Mesenchymal stem cell (in vitro differentiated cells and primary cell): ENCODE measurements at regions not wholly inside any gene's neighbourhood (a gene's known extent, or its start where the extent isn't known, plus 50 kb on each side); places are given as distances from the start of the nearest gene placed in this dataset.

Experiments used
- DNase-seq: peaks from one replicate; pipeline ENCODE4 v3.0.0-alpha.2; 2013
- H2AFZ ChIP-seq: one replicate; pipeline ENCODE4 v1.6.1; 2013; ENCODE audit warnings: low read depth, mild to moderate bottlenecking, control low read depth, inconsistent platforms, low read length, moderate library complexity
- H2AK5ac ChIP-seq: 2 replicates; pipeline ENCODE4 v1.6.1; 2013; ENCODE audit warnings: low read length, moderate library complexity, mild to moderate bottlenecking, inconsistent platforms; ENCODE audit not compliant: severe bottlenecking
- H2BK120ac ChIP-seq: one replicate; pipeline ENCODE4 v1.6.1; 2013; ENCODE audit warnings: low read depth, mild to moderate bottlenecking, inconsistent platforms, low read length, moderate library complexity
- H2BK12ac ChIP-seq, 2 experiments: one replicate each; pipeline ENCODE4 v1.6.1; 2013; ENCODE audit warnings: inconsistent platforms in 2 of 2, low read length in 2 of 2, mild to moderate bottlenecking in 2 of 2, moderate library complexity in 2 of 2, control low read depth in 1 of 2
- H2BK15ac ChIP-seq: one replicate; pipeline ENCODE4 v1.6.1; 2013; ENCODE audit warnings: mild to moderate bottlenecking, low read depth, inconsistent platforms; ENCODE audit not compliant: poor library complexity, severe bottlenecking
- H2BK5ac ChIP-seq: 2 replicates; pipeline ENCODE4 v1.6.1; 2013; ENCODE audit warnings: low read depth, mild to moderate bottlenecking, low read length, control low read depth, inconsistent platforms; ENCODE audit not compliant: poor library complexity, severe bottlenecking
- H3K14ac ChIP-seq, 2 experiments: one replicate each; pipeline ENCODE4 v1.6.1; 2013; ENCODE audit warnings: inconsistent platforms in 2 of 2, low read length in 2 of 2, control low read depth in 1 of 2, mild to moderate bottlenecking in 1 of 2, moderate library complexity in 1 of 2
- H3K18ac ChIP-seq, 2 experiments: one replicate each; pipeline ENCODE4 v1.6.1; 2013; ENCODE audit warnings: inconsistent platforms in 2 of 2, low read length in 2 of 2, control low read depth in 1 of 2, low read depth in 1 of 2, mild to moderate bottlenecking in 1 of 2
- H3K23ac ChIP-seq, 2 experiments: one replicate each; pipeline ENCODE4 v1.6.1; 2013; ENCODE audit warnings: inconsistent platforms in 2 of 2, low read length in 2 of 2, mild to moderate bottlenecking in 2 of 2, moderate library complexity in 2 of 2, control low read depth in 1 of 2
- H3K27ac ChIP-seq: 2 replicates; pipeline ENCODE4 v1.5.1; 2013; ENCODE audit warnings: mild to moderate bottlenecking, moderate library complexity, low read length, control low read depth, inconsistent platforms; ENCODE audit not compliant: poor library complexity, severe bottlenecking
- H3K27me3 ChIP-seq, 2 experiments: 2 replicates each; pipeline versions ENCODE4 v1.6.1 to v1.7.0; 2013; ENCODE audit warnings: low read length in 2 of 2, mild to moderate bottlenecking in 2 of 2, moderate library complexity in 2 of 2, control low read depth in 1 of 2, inconsistent platforms in 1 of 2; ENCODE audit not compliant: control insufficient read depth in 1 of 2, insufficient read depth in 1 of 2
- H3K36me3 ChIP-seq, 2 experiments: 2 replicates each; pipeline versions ENCODE4 v1.6.1 to v1.7.0; 2013; ENCODE audit warnings: low read length in 2 of 2, control low read depth in 1 of 2, inconsistent platforms in 1 of 2, low read depth in 1 of 2, mild to moderate bottlenecking in 1 of 2; ENCODE audit not compliant: insufficient read depth in 2 of 2, control insufficient read depth in 1 of 2
- H3K4ac ChIP-seq, 2 experiments: one replicate each; pipeline ENCODE4 v1.6.1; 2013; ENCODE audit warnings: inconsistent platforms in 2 of 2, low read length in 2 of 2, mild to moderate bottlenecking in 2 of 2, moderate library complexity in 2 of 2, control low read depth in 1 of 2, low read depth in 1 of 2
- H3K4me1 ChIP-seq: 2 replicates; pipeline ENCODE4 v1.6.1; 2013; ENCODE audit warnings: low read depth, low read length, control low read depth; ENCODE audit not compliant: control insufficient read depth, insufficient read depth
- H3K4me2 ChIP-seq: 2 replicates; pipeline ENCODE4 v1.6.1; 2013; ENCODE audit warnings: low read length, mild to moderate bottlenecking, inconsistent platforms; ENCODE audit not compliant: poor library complexity, severe bottlenecking
- H3K4me3 ChIP-seq, 2 experiments: 2 replicates each; pipeline versions ENCODE4 v1.5.1 to v1.7.0; 2013; ENCODE audit warnings: low read length in 2 of 2, mild to moderate bottlenecking in 2 of 2, control low read depth in 1 of 2, low read depth in 1 of 2; ENCODE audit not compliant: insufficient read depth in 1 of 2
- H3K79me1 ChIP-seq: replicated peaks from 2 replicates; pipeline ENCODE4 v1.6.1; 2013; ENCODE audit warnings: mild to moderate bottlenecking, control low read depth, low read length, inconsistent platforms; ENCODE audit not compliant: poor library complexity, severe bottlenecking
- H3K9ac ChIP-seq: 2 replicates; pipeline ENCODE4 v1.7.0; 2013; ENCODE audit warnings: mild to moderate bottlenecking, low read length, moderate library complexity
- H3K9me3 ChIP-seq: 2 replicates; pipeline ENCODE4 v1.7.0; 2013; ENCODE audit warnings: mild to moderate bottlenecking, low read length; ENCODE audit not compliant: control insufficient read depth
- H4K8ac ChIP-seq: one replicate; pipeline ENCODE4 v1.6.1; 2013; ENCODE audit warnings: inconsistent platforms, mild to moderate bottlenecking, low read length, moderate library complexity
- H4K91ac ChIP-seq: one replicate; pipeline ENCODE4 v1.6.1; 2013; ENCODE audit warnings: mild to moderate bottlenecking, low read length, inconsistent platforms
- WGBS: methylation state at CpG from one replicate; pipeline ENCODE4 v1.1.7; 2013; ENCODE audit warnings: mixed read lengths; 5-methylcytosine and 5-hydroxymethylcytosine counted together

GRCh38 chr13:74560325-74560724 is 426.1 kb upstream of the KLF12 start:
- no peak for DNase-seq
- H4K91ac ChIP-seq: no peak overlapping the region
- no peak overlapping the region for H3K27ac ChIP-seq
- H3K14ac ChIP-seq: no peak overlapping the region
- no peak overlapping the region for H4K8ac ChIP-seq
- no peak overlapping the region for H3K18ac ChIP-seq
- H3K23ac ChIP-seq: no peak overlapping the region
- H3K9ac ChIP-seq: no peak overlapping the region
- no peak overlapping the region for H3K4ac ChIP-seq
- no peak overlapping the region for H3K4me2 ChIP-seq
- H2BK120ac ChIP-seq: no peak overlapping the region
- no peak overlapping the region for H2BK12ac ChIP-seq
- no peak overlapping the region for H2AK5ac ChIP-seq
- no peaks in the 10 kb centered on the region for H3K79me1 ChIP-seq
- no peak overlapping the region for H2AFZ ChIP-seq
- no peak overlapping the region for H2BK5ac ChIP-seq
- H3K27me3 ChIP-seq: no peaks in the 10 kb centered on the region
- no peaks in the 10 kb centered on the region for H3K4me1 ChIP-seq
- H3K9me3 ChIP-seq: no peaks in the 10 kb centered on the region
- no peaks in the 10 kb centered on the region for H3K36me3 ChIP-seq
- H3K4me3 ChIP-seq: no peak overlapping the region
- 90% methylated on average over 4 of the region's 4 CpGs for WGBS
- no peak overlapping the region for H2BK15ac ChIP-seq

- Histone ChIP-seq H3K27me3 (no peaks in the 10 kb centered on the region), H3K4ac (no peak overlapping the region), H3K23ac (no peak overlapping the region), H3K4me1 (no peaks in the 10 kb centered on the region), H3K4me3 (no peak overlapping the region), H2BK5ac (no peak overlapping the region), H3K4me2 (no peak overlapping the region), H3K27ac (no peak overlapping the region), H3K14ac (no peak overlapping the region), H2AFZ (no peak overlapping the region), H4K8ac (no peak overlapping the region), H3K9me3 (no peaks in the 10 kb centered on the region), H2BK15ac (no peak overlapping the region), H2BK120ac (no peak overlapping the region), H2BK12ac (no peak overlapping the region), H3K9ac (no peak overlapping the region), H3K79me1 (no peaks in the 10 kb centered on the region), H3K18ac (no peak overlapping the region), H3K36me3 (no peaks in the 10 kb centered on the region), H4K91ac (no peak overlapping the region), H2AK5ac (no peak overlapping the region)
- DNase-seq: no peak
- WGBS: no CpG with 5 or more reads among the region's 1 CpG
Measured at GRCh38 chr13:74557870-74558269, 423.7 kb upstream of the KLF12 start.

DNA sequence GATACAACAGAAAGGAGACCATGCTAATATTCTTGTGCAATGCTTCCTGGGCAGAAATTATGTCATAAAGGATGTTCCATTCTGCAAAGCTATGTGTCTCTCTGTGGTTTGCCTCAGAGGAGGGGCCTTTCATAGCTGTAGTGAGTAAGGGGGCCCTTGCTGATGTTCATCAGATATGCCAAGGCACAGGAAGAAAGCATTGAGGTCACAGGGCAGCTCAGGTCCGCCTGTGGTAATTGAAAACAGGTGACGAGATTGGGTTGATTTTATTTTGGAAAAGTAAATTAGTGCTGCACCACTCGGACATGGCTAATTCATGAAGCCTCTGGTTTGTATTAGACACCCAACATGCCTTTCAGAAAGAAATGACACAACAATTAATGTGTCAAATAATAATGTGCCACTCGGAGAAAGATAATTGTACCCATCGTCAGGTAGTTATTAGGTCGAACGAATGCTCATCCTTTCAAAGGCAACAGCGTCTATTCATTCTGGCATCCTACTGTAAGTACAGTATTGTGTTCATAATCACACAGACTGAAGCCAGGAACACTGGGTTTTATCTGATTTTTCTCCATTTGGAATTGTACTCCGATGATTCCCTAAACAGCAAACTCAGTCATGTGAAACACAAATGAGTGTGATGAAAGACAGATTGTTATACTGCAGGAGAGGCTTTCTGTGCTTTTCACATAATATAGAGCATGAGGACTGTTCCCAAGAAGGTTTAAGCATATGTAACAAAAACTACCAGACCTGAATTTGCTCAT is 421.6 kb upstream of the KLF12 start:
- no peaks in the 10 kb centered on the region for H3K36me3 ChIP-seq
- H3K14ac ChIP-seq: no peak overlapping the region
- no peak overlapping the region for H3K9ac ChIP-seq
- H4K8ac ChIP-seq: no peak overlapping the region
- H3K23ac ChIP-seq: no peak overlapping the region
- no peaks in the 10 kb centered on the region for H3K9me3 ChIP-seq
- no peak overlapping the region for H3K4me3 ChIP-seq
- no peak overlapping the region for H2AK5ac ChIP-seq
- H4K91ac ChIP-seq: no peak overlapping the region
- 82% methylated on average over 8 of the region's 9 CpGs for WGBS
- H3K4me2 ChIP-seq: no peak overlapping the region
- H2BK5ac ChIP-seq: no peak overlapping the region
- H2AFZ ChIP-seq: no peak overlapping the region
- H3K27ac ChIP-seq: no peak overlapping the region
- no peak overlapping the region for H2BK12ac ChIP-seq
- no peak overlapping the region for H2BK15ac ChIP-seq
- H3K4me1 ChIP-seq: no peaks in the 10 kb centered on the region
- no peak overlapping the region for H2BK120ac ChIP-seq
- H3K27me3 ChIP-seq: no peaks in the 10 kb centered on the region
- no peak overlapping the region for H3K18ac ChIP-seq
- no peak overlapping the region for H3K4ac ChIP-seq
- no peak for DNase-seq
- H3K79me1 ChIP-seq: no peaks in the 10 kb centered on the region

GRCh38 chr13:74555276-74555625 is 421.0 kb upstream of the KLF12 start:
- H4K8ac ChIP-seq: no peak overlapping the region
- H2BK120ac ChIP-seq: no peak overlapping the region
- 97% methylated on average over 3 of the region's 3 CpGs for WGBS
- no peak for DNase-seq
- H3K9ac ChIP-seq: no peak overlapping the region
- H3K36me3 ChIP-seq: no peaks in the 10 kb centered on the region
- H3K79me1 ChIP-seq: no peaks in the 10 kb centered on the region
- no peak overlapping the region for H3K4me2 ChIP-seq
- H2BK5ac ChIP-seq: no peak overlapping the region
- no peak overlapping the region for H3K4ac ChIP-seq
- H3K4me3 ChIP-seq: no peak overlapping the region
- no peak overlapping the region for H3K14ac ChIP-seq
- H3K18ac ChIP-seq: no peak overlapping the region
- no peak overlapping the region for H2AFZ ChIP-seq
- H3K27me3 ChIP-seq: no peaks in the 10 kb centered on the region
- no peak overlapping the region for H4K91ac ChIP-seq
- H3K23ac ChIP-seq: no peak overlapping the region
- no peaks in the 10 kb centered on the region for H3K9me3 ChIP-seq
- no peak overlapping the region for H2BK12ac ChIP-seq
- no peak overlapping the region for H2AK5ac ChIP-seq
- H2BK15ac ChIP-seq: no peak overlapping the region
- no peak overlapping the region for H3K27ac ChIP-seq
- no peaks in the 10 kb centered on the region for H3K4me1 ChIP-seq
